ENCODE measurements at regions not wholly inside any gene's neighbourhood (a gene's known extent, or its start where the extent isn't known, plus 50 kb on each side); places are given as distances from the start of the nearest gene placed in this dataset.
"Not testable (repeated sequence)": the region's sequence is repeated elsewhere in the genome, so short reads cannot be mapped to it uniquely, and the experiment has no call there.

GRCh38 chrX:125236955-125237354, 82.7 kb upstream of the TEX13C start:
- H3K4me1 ChIP-seq (ENCODE audit: control insufficient read depth, insufficient read depth, low read length) = no peaks in the 10 kb centered on the region
- no peaks in the 10 kb centered on the region for H3K9me3 ChIP-seq (ENCODE audit: control insufficient read depth, low read depth, low read length)
- H3K27me3 ChIP-seq (ENCODE audit: control insufficient read depth, insufficient read depth, low read length) = no peaks in the 10 kb centered on the region
- no peak overlapping the region for H3K27ac ChIP-seq (ENCODE audit: low read length)
- no peak overlapping the region for H3K4me3 ChIP-seq (ENCODE audit: low read length)
- no peak for DNase-seq
- no peaks in the 10 kb centered on the region for H3K36me3 ChIP-seq (ENCODE audit: control insufficient read depth, insufficient read depth, low read length)
- no CpG with 5 or more reads among the region's 1 CpG for WGBS (ENCODE audit: insufficient coverage, low lambda C conversion rate)

DNA sequence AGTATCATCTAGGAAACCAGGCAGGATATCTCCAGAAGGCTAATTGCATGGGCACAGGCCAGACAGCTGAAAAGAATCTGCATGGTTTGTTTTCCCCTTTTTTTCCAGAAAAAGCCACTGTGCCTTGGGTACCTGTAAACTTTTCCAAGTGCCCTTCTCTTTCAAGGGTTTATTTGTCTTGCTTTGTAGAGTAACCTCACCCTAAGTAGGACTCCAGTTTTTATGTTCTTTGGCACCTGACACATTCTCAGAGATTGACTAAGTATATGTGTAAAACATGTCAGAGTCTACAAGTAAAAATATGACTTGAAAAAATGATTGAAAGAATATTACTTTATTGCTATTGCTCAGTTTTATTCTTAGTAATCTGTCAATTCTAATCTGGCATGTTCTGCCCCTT, 70.7 kb upstream of the TEX13C start:
- Histone ChIP-seq H3K27me3 (ENCODE audit: control insufficient read depth, insufficient read depth, low read length) (no peaks in the 10 kb centered on the region), H3K27ac (ENCODE audit: low read length) (no peak overlapping the region), H3K4me3 (ENCODE audit: low read length) (no peak overlapping the region), H3K4me1 (ENCODE audit: control insufficient read depth, insufficient read depth, low read length) (no peaks in the 10 kb centered on the region), H3K9me3 (ENCODE audit: control insufficient read depth, low read depth, low read length) (no peaks in the 10 kb centered on the region), H3K36me3 (ENCODE audit: control insufficient read depth, insufficient read depth, low read length) (no peaks in the 10 kb centered on the region)
- no peak for DNase-seq

GRCh38 chrX:125255759-125256158, 63.9 kb upstream of the TEX13C start:
- H3K4me3 ChIP-seq (ENCODE audit: low read length); H3K4me1 ChIP-seq (ENCODE audit: control insufficient read depth, insufficient read depth, low read length); H3K36me3 ChIP-seq (ENCODE audit: control insufficient read depth, insufficient read depth, low read length); H3K27me3 ChIP-seq (ENCODE audit: control insufficient read depth, insufficient read depth, low read length); DNase-seq; H3K9me3 ChIP-seq (ENCODE audit: control insufficient read depth, low read depth, low read length); H3K27ac ChIP-seq (ENCODE audit: low read length): not testable (repeated sequence)
- no CpG with 5 or more reads among the region's 20 CpGs for whole genome bisulfite sequencing (ENCODE audit: insufficient coverage, low lambda C conversion rate)

DNA sequence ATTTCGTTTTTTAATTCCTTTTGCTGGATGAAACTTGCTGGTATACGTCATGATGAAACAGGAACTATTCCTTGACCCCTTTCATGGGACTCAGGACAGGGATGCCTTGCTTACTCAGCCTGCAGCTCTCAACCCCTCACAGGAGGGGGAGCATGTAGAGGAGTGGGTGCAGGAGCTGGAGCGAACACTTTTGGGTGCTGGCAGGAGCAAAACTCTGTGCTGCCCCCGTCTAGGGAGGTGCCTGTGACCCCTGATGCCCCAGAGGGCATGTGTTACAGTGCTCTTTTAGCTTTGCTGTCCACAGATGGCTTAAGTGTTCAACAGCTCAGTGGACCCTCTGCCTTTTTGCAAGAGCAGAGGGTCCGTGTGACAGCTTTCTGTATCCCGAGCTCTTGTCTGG, 56.8 kb upstream of the TEX13C start:
- no peaks in the 10 kb centered on the region for H3K36me3 ChIP-seq (ENCODE audit: control insufficient read depth, insufficient read depth, low read length)
- no peaks in the 10 kb centered on the region for H3K9me3 ChIP-seq (ENCODE audit: control insufficient read depth, low read depth, low read length)
- no peak for DNase-seq
- H3K27me3 ChIP-seq (ENCODE audit: control insufficient read depth, insufficient read depth, low read length) = no peaks in the 10 kb centered on the region
- H3K4me3 ChIP-seq (ENCODE audit: low read length) = no peak overlapping the region
- H3K27ac ChIP-seq (ENCODE audit: low read length) = no peak overlapping the region
- no CpG with 5 or more reads among the region's 6 CpGs for WGBS (ENCODE audit: insufficient coverage, low lambda C conversion rate)
- H3K4me1 ChIP-seq (ENCODE audit: control insufficient read depth, insufficient read depth, low read length) = no peaks in the 10 kb centered on the region

GRCh38 chrX:125266153-125266660, 53.5 kb upstream of the TEX13C start:
- Histone ChIP-seq H3K4me3 (ENCODE audit: low read length) (no peak overlapping the region), H3K36me3 (ENCODE audit: control insufficient read depth, insufficient read depth, low read length) (no peaks in the 10 kb centered on the region), H3K27me3 (ENCODE audit: control insufficient read depth, insufficient read depth, low read length) (no peaks in the 10 kb centered on the region), H3K27ac (ENCODE audit: low read length) (no peak overlapping the region), H3K9me3 (ENCODE audit: control insufficient read depth, low read depth, low read length) (no peaks in the 10 kb centered on the region), H3K4me1 (ENCODE audit: control insufficient read depth, insufficient read depth, low read length) (no peaks in the 10 kb centered on the region)
- WGBS (ENCODE audit: insufficient coverage, low lambda C conversion rate) = no CpG with 5 or more reads among the region's 4 CpGs
- no peak for DNase-seq
